IPS-20b (cell line): ENCODE measurements at regions not wholly inside any gene's neighbourhood (a gene's known extent, or its start where the extent isn't known, plus 50 kb on each side); places are given as distances from the start of the nearest gene placed in this dataset.

Experiments
- H3K27ac ChIP-seq: one replicate; pipeline ENCODE4 v1.5.1; 2013; ENCODE audit warnings: low read length
- H3K27me3 ChIP-seq: 2 replicates; pipeline ENCODE4 v1.6.1; 2013; ENCODE audit warnings: mild to moderate bottlenecking, low read length, inconsistent platforms; ENCODE audit not compliant: insufficient read depth
- H3K36me3 ChIP-seq: 2 replicates; pipeline ENCODE4 v1.6.1; 2013; ENCODE audit warnings: low read depth, mild to moderate bottlenecking, inconsistent platforms, low read length, moderate library complexity; ENCODE audit not compliant: insufficient read depth
- H3K4me1 ChIP-seq: 2 replicates; pipeline ENCODE4 v1.6.1; 2013; ENCODE audit warnings: mild to moderate bottlenecking, control low read depth, inconsistent platforms, low read length, moderate library complexity; ENCODE audit not compliant: insufficient read depth
- H3K4me3 ChIP-seq: 2 replicates; pipeline ENCODE4 v1.5.1; 2013; ENCODE audit warnings: mild to moderate bottlenecking, low read length, inconsistent platforms
- H3K9ac ChIP-seq: 2 replicates; pipeline ENCODE4 v1.6.1; 2013; ENCODE audit warnings: low read depth, mild to moderate bottlenecking, inconsistent platforms, low read length, moderate library complexity
- H3K9me3 ChIP-seq: 2 replicates; pipeline ENCODE4 v1.6.1; 2013; ENCODE audit warnings: mild to moderate bottlenecking, low read depth, low read length, inconsistent platforms; ENCODE audit not compliant: insufficient read depth

- Histone ChIP-seq H3K27ac (peak overlapping the region; percentile 4), H3K36me3 (no peaks in the 10 kb centered on the region), H3K4me3 (peak overlapping the region; percentile 28; the same call in 1 of the 2 replicates), H3K9me3 (no peaks in the 10 kb centered on the region; the same call in 1 of the 2 replicates), H3K4me1 (peaks cover 14% of the 10 kb centered on the region; the same call in 1 of the 2 replicates), H3K9ac (peak overlapping the region; percentile 66; the same call in 1 of the 2 replicates), H3K27me3 (no peaks in the 10 kb centered on the region)
Measured at GRCh38 chr3:187465503-187465902, 97.3 kb downstream of the RTP4 start.

- H3K27ac ChIP-seq: peak overlapping the region; percentile 4
Measured at GRCh38 chr3:187464682-187465081, 96.5 kb downstream of the RTP4 start.

DNA sequence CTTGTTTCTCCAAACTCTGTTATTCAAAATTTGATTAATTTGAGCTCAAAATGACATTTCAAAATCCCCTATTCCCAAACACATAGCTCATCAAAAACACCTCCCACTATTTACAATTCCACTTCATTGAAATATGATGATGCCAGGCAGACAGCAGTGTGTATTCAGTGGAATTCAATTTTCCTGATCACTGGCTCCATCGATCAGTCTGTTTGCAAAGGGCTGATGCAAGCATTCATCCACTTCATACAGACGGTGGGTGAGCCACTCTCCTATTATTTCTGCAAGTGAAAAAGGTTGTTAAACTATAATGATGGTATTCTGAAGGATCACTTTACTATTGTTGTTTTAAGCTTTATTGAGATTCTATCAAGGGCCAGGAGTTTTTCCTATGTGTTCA, 90.7 kb downstream of the RTP4 start:
- H3K27ac ChIP-seq: no peak overlapping the region
- no peak overlapping the region for H3K9ac ChIP-seq
- no peaks in the 10 kb centered on the region for H3K36me3 ChIP-seq
- H3K27me3 ChIP-seq: no peaks in the 10 kb centered on the region
- H3K4me1 ChIP-seq: no peaks in the 10 kb centered on the region
- H3K4me3 ChIP-seq: no peak overlapping the region
- H3K9me3 ChIP-seq: no peaks in the 10 kb centered on the region

More at GRCh38 chr3:187464682-187465081, 96.5 kb downstream of the RTP4 start:
- H3K4me3 ChIP-seq: no peak overlapping the region
- H3K9me3 ChIP-seq: no peaks in the 10 kb centered on the region
- no peaks in the 10 kb centered on the region for H3K27me3 ChIP-seq
- no peaks in the 10 kb centered on the region for H3K36me3 ChIP-seq
- peaks cover 14% of the 10 kb centered on the region; the same call in 1 of the 2 replicates for H3K4me1 ChIP-seq
- H3K9ac ChIP-seq: no peak overlapping the region

- Histone ChIP-seq H3K36me3 (no peaks in the 10 kb centered on the region), H3K27ac (no peak overlapping the region), H3K27me3 (no peaks in the 10 kb centered on the region), H3K4me1 (no peaks in the 10 kb centered on the region), H3K9me3 (no peaks in the 10 kb centered on the region), H3K9ac (no peak overlapping the region), H3K4me3 (no peak overlapping the region)
Measured at GRCh38 chr3:187458383-187458782, 90.2 kb downstream of the RTP4 start.

DNA sequence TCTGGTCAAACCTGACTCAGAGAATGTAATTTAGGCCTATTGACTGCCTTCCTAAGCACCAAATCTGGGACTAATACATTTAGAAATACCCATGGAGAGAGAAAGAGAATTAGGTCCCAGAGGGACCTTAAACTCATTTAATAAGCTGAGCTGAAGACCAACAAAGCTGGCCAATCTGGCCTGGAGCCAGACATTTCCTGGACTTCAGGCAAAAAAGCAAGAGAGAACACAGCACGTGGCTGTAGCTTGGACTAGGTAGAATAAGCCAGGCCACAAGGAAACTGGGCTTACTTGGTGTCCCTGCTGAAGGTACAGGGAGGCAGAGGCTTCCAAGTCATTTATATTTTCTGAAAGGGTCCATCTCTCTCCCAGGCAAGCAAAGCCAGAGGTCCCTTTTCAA, 88.1 kb downstream of the RTP4 start:
- Histone ChIP-seq H3K27ac (no peak overlapping the region), H3K4me3 (no peak overlapping the region), H3K36me3 (no peaks in the 10 kb centered on the region), H3K4me1 (no peaks in the 10 kb centered on the region), H3K27me3 (no peaks in the 10 kb centered on the region), H3K9ac (no peak overlapping the region), H3K9me3 (no peaks in the 10 kb centered on the region; the same call in 1 of the 2 replicates)

GRCh38 chr3:187454085-187454815, 86.1 kb downstream of the RTP4 start:
- no peaks in the 10 kb centered on the region; the same call in 1 of the 2 replicates for H3K9me3 ChIP-seq
- peaks cover 7% of the 10 kb centered on the region; the same call in 1 of the 2 replicates for H3K4me1 ChIP-seq
- H3K4me3 ChIP-seq: no peak overlapping the region
- no peak overlapping the region for H3K9ac ChIP-seq
- H3K27ac ChIP-seq: no peak overlapping the region
- no peaks in the 10 kb centered on the region for H3K27me3 ChIP-seq
- H3K36me3 ChIP-seq: no peaks in the 10 kb centered on the region

GRCh38 chr3:187450431-187451190, 82.4 kb downstream of the RTP4 start:
- Histone ChIP-seq H3K36me3 (no peaks in the 10 kb centered on the region), H3K9me3 (no peaks in the 10 kb centered on the region; the same call in 1 of the 2 replicates), H3K27me3 (no peaks in the 10 kb centered on the region), H3K27ac (no peak overlapping the region), H3K4me1 (peaks cover 7% of the 10 kb centered on the region; the same call in 1 of the 2 replicates), H3K9ac (no peak overlapping the region), H3K4me3 (no peak overlapping the region)

- H3K36me3 ChIP-seq: no peaks in the 10 kb centered on the region
- no peaks in the 10 kb centered on the region; the same call in 1 of the 2 replicates for H3K9me3 ChIP-seq
Measured at GRCh38 chr3:187448674-187449073, 80.5 kb downstream of the RTP4 start.

GRCh38 chr3:187447737-187448136, 79.6 kb downstream of the RTP4 start:
- Histone ChIP-seq H3K36me3 (no peaks in the 10 kb centered on the region), H3K27me3 (no peaks in the 10 kb centered on the region), H3K9me3 (no peaks in the 10 kb centered on the region; the same call in 1 of the 2 replicates), H3K4me1 (peaks cover 7% of the 10 kb centered on the region; the same call in 1 of the 2 replicates), H3K9ac (no peak overlapping the region), H3K4me3 (no peak overlapping the region), H3K27ac (no peak overlapping the region)

More at GRCh38 chr3:187448674-187449073, 80.5 kb downstream of the RTP4 start:
- no peak overlapping the region for H3K27ac ChIP-seq
- no peaks in the 10 kb centered on the region for H3K27me3 ChIP-seq
- peaks cover 7% of the 10 kb centered on the region; the same call in 1 of the 2 replicates for H3K4me1 ChIP-seq
- no peak overlapping the region for H3K9ac ChIP-seq
- no peak overlapping the region for H3K4me3 ChIP-seq

- no peaks in the 10 kb centered on the region for H3K9me3 ChIP-seq
- H3K9ac ChIP-seq: no peak overlapping the region
- no peaks in the 10 kb centered on the region for H3K36me3 ChIP-seq
- no peaks in the 10 kb centered on the region for H3K27me3 ChIP-seq
- H3K4me1 ChIP-seq: peaks cover 3% of the 10 kb centered on the region; the same call in 1 of the 2 replicates
- H3K4me3 ChIP-seq: no peak overlapping the region
- H3K27ac ChIP-seq: no peak overlapping the region
Measured at GRCh38 chr3:187445356-187445755, 77.2 kb downstream of the RTP4 start.

- H3K4me3 ChIP-seq: no peak overlapping the region
- H3K9ac ChIP-seq: no peak overlapping the region
- no peak overlapping the region for H3K27ac ChIP-seq
- no peaks in the 10 kb centered on the region; the same call in 1 of the 2 replicates for H3K9me3 ChIP-seq
- H3K36me3 ChIP-seq: no peaks in the 10 kb centered on the region
- no peaks in the 10 kb centered on the region for H3K27me3 ChIP-seq
- H3K4me1 ChIP-seq: no peaks in the 10 kb centered on the region
Measured at GRCh38 chr3:187434524-187434923, 66.3 kb downstream of the RTP4 start.
